B cell (primary cell): ENCODE measurements at regions not wholly inside any gene's neighbourhood (a gene's known extent, or its start where the extent isn't known, plus 50 kb on each side); places are given as distances from the start of the nearest gene placed in this dataset.

Experiments used
- ATAC-seq: fragments of 200-7000 bp; cut with Tn5 transposase; one replicate; pipeline ENCODE4 v1.10.0; 2021; ENCODE audit warnings: low read depth, mild to moderate bottlenecking, moderate number of reproducible peaks, moderate library complexity
- CTCF ChIA-PET: fragments of 350-600 bp; sonication (Branson Sonifier 250); formaldehyde crosslinking; loops from one replicate; lab custom pipeline; 2021; ENCODE audit warnings: antibody characterized with exemption, inconsistent platforms; lab: Charles Lee
- POLR2A ChIA-PET: fragments of 350-600 bp; sonication (Branson Sonifier 250); formaldehyde crosslinking; loops from one replicate; lab custom pipeline; 2021; ENCODE audit warnings: antibody characterized with exemption; lab: Charles Lee
- DNase-seq: peaks from one replicate; pipeline ENCODE4 v3.0.0; 2013
- H2AFZ ChIP-seq: 2 replicates; pipeline ENCODE4 v1.6.1; 2012; ENCODE audit warnings: mild to moderate bottlenecking, low read depth, low read length; ENCODE audit not compliant: insufficient read depth, poor library complexity, severe bottlenecking
- H3K27ac ChIP-seq, 2 donors: 1 replicate in 1 of 2; 2 replicates in 1 of 2; pipeline ENCODE4 v1.5.1; 2012 to 2013; ENCODE audit warnings: low read length in 2 of 2, mild to moderate bottlenecking in 2 of 2, moderate library complexity in 1 of 2
- H3K27me3 ChIP-seq, 4 experiments: fragments of 200-600 bp in 1 of 4; sonication (generic) in 1 of 4; replicated peaks in 1 of 4; 1 replicate in 2 of 4; 2 replicates in 2 of 4; pipeline versions ENCODE4 v1.6.1 to v1.7.0; 2013 to 2016; ENCODE audit warnings: low read length in 3 of 4, mild to moderate bottlenecking in 2 of 4, mixed read lengths in 1 of 4, moderate library complexity in 1 of 4; ENCODE audit not compliant: insufficient read depth in 4 of 4, control insufficient read depth in 3 of 4; ENCODE audit errors: control extremely low read depth in 1 of 4
- H3K36me3 ChIP-seq, 2 experiments: replicated peaks in 1 of 2; 1 replicate in 1 of 2; 2 replicates in 1 of 2; pipeline versions ENCODE4 v1.6.1 to v1.7.1; 2013; ENCODE audit warnings: low read length in 1 of 2; ENCODE audit not compliant: insufficient read depth in 2 of 2, control insufficient read depth in 1 of 2; ENCODE audit errors: control extremely low read depth in 1 of 2, extremely low read depth in 1 of 2
- H3K4me1 ChIP-seq, 2 donors: fragments of 200-600 bp in 1 of 2; sonication (generic) in 1 of 2; 1 replicate in 1 of 2; 2 replicates in 1 of 2; pipeline versions ENCODE4 v1.5.1 to v1.6.1; 2013 to 2017; ENCODE audit warnings: low read length in 2 of 2; ENCODE audit not compliant: control insufficient read depth in 2 of 2, insufficient read depth in 2 of 2
- H3K4me2 ChIP-seq: replicated peaks from 2 replicates; pipeline ENCODE3; 2012; ENCODE audit warnings: mild to moderate bottlenecking, low read depth, low read length; ENCODE audit not compliant: poor library complexity, severe bottlenecking
- H3K4me3 ChIP-seq, 5 experiments: fragments of 200-600 bp in 1 of 5; sonication (generic) in 1 of 5; 1 replicate in 3 of 5; 2 replicates in 2 of 5; pipeline versions ENCODE4 v1.5.1 to v1.7.0; 2011 to 2016; ENCODE audit warnings: low read length in 4 of 5, mild to moderate bottlenecking in 4 of 5, low read depth in 2 of 5, control low read depth in 1 of 5, moderate library complexity in 1 of 5; ENCODE audit not compliant: insufficient read depth in 1 of 5; ENCODE audit errors: control extremely low read depth in 1 of 5, extremely low read depth in 1 of 5
- H3K79me2 ChIP-seq: fragments of 200-600 bp; sonication (generic); one replicate; pipeline ENCODE4 v1.6.0; 2016; ENCODE audit warnings: low read length; ENCODE audit not compliant: control insufficient read depth, insufficient read depth
- H3K9ac ChIP-seq: fragments of 200-600 bp; sonication (generic); 2 replicates; pipeline ENCODE4 v1.6.1; 2017; ENCODE audit warnings: mild to moderate bottlenecking, low read length, moderate library complexity
- H3K9me3 ChIP-seq, 3 donors: one replicate each; pipeline versions ENCODE4 v1.6.1 to v1.7.1; 2013; ENCODE audit warnings: low read length in 2 of 3; ENCODE audit not compliant: control insufficient read depth in 2 of 3, insufficient read depth in 1 of 3; ENCODE audit errors: control extremely low read depth in 1 of 3
- H4K20me1 ChIP-seq: 2 replicates; pipeline ENCODE4 v1.6.0; 2012; ENCODE audit warnings: mild to moderate bottlenecking, low read length; ENCODE audit not compliant: insufficient read depth, control insufficient read depth, poor library complexity, severe bottlenecking
- H3K27ac Mint-ChIP-seq: one replicate; pipeline ENCODE4 v1.8.0; 2021; ENCODE audit warnings: mixed read lengths
- H3K27me3 Mint-ChIP-seq: one replicate; pipeline ENCODE4 v1.8.0; 2021; ENCODE audit warnings: mixed read lengths
- H3K4me1 Mint-ChIP-seq: one replicate; pipeline ENCODE4 v1.8.0; 2021; ENCODE audit warnings: mixed read lengths
- H3K4me3 Mint-ChIP-seq: one replicate; pipeline ENCODE4 v1.8.0; 2021; ENCODE audit warnings: mixed read lengths
- H3K9me3 Mint-ChIP-seq: one replicate; pipeline ENCODE4 v1.8.0; 2022; ENCODE audit warnings: mixed read lengths; ENCODE audit not compliant: insufficient read depth
- CTCF ChIP-seq: fragments of 200-600 bp; IDR thresholded peaks from one replicate; pipeline ENCODE4 v1.8.0; 2022; ENCODE audit warnings: antibody characterized with exemption, mild to moderate bottlenecking
- EZH2 ChIP-seq: IDR thresholded peaks from 2 replicates; pipeline ENCODE4 v1.6.1; 2012; ENCODE audit warnings: borderline replicate concordance, low read depth, mild to moderate bottlenecking, moderate library complexity, low read length; ENCODE audit not compliant: insufficient read depth, poor library complexity, severe bottlenecking
- WGBS: methylation state at CpG from one replicate; pipeline ENCODE4 v1.1.5; 2013; ENCODE audit warnings: missing lambda C conversion rate; ENCODE audit not compliant: insufficient coverage; 5-methylcytosine and 5-hydroxymethylcytosine counted together
- intact Hi-C: fragments of 100-400 bp; cut with micrococcal nuclease; formaldehyde crosslinking; loops from one replicate; pipeline ENCODE4 v1.10.0; 2022

DNA sequence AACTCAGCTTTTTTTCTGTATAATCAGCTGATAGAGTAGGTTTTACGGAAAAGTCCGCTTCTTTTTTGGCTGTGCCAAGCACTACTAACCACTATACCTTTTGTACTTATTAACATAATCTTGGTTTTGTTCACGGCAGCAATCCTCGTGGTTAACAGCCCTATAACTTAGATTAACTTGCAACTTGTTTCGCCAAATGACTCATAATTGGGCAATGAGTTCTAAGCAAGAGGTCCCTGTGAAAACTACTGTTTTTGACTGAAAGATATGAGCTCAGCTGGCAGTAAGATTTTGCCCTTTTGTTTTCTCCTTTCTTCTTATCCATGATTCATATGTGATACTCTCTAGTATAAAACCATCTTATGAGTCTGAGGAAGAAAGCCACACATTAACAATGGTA lies 345.0 kb upstream of the PCDH15 start:
- no peak overlapping the region for H3K4me3 Mint-ChIP-seq

DNA sequence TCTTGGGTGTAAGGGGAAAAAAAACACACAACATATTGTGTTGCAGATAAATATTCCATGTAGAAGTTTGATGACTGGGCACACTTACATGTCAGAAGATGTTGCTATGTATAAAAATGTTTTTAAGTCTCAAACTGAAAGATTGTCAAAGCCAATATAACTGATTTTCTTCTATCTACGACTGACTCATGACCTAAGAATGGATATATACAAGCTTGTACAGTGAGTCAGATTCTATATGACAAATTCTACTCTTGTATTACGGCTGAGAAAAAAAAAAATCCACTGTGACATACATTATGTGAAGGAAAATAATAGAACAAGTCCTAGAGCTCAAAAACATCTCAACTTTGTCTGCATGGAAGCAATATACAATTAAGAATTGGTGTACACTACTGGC lies 343.0 kb upstream of the PCDH15 start:
- no peaks in the 10 kb centered on the region for H3K9me3 ChIP-seq
- no peak overlapping the region for H3K27ac ChIP-seq
- ATAC-seq = no peak
- WGBS = no CpG with 5 or more reads among the region's 2 CpGs
- H3K4me2 ChIP-seq = no peak overlapping the region
- H3K9ac ChIP-seq = no peak overlapping the region
- no peaks in the 10 kb centered on the region for H3K27me3 ChIP-seq
- no peak for TF ChIP-seq EZH2
- TF ChIP-seq CTCF = no peak
- CTCF ChIA-PET = no interaction called here
- H2AFZ ChIP-seq = no peak overlapping the region
- Mint-ChIP-seq H3K9me3 (no peaks in the 10 kb centered on the region), H3K4me3 (no peak overlapping the region), H3K27ac (no peak overlapping the region), H3K4me1 (no peaks in the 10 kb centered on the region), H3K27me3 (no peaks in the 10 kb centered on the region)
- no peak for DNase-seq
- H3K4me3 ChIP-seq = no peak overlapping the region
- H3K4me1 ChIP-seq = no peaks in the 10 kb centered on the region
- intact Hi-C loops = no loop called here
- no peaks in the 10 kb centered on the region for H3K79me2 ChIP-seq
- H3K36me3 ChIP-seq = no peaks in the 10 kb centered on the region
- no peaks in the 10 kb centered on the region for H4K20me1 ChIP-seq
- POLR2A ChIA-PET = no interaction called here

More for the DNA sequence above, 345.0 kb upstream of the PCDH15 start:
- Mint-ChIP-seq H3K4me1 (no peaks in the 10 kb centered on the region), H3K27me3 (no peaks in the 10 kb centered on the region), H3K27ac (no peak overlapping the region), H3K9me3 (no peaks in the 10 kb centered on the region)
- TF ChIP-seq EZH2 (no peak), CTCF (no peak)
- no peak overlapping the region for H3K27ac ChIP-seq
- no peak overlapping the region for H3K4me3 ChIP-seq
- POLR2A ChIA-PET = no interaction called here
- CTCF ChIA-PET = no interaction called here
- H3K9me3 ChIP-seq = no peaks in the 10 kb centered on the region
- H3K9ac ChIP-seq = no peak overlapping the region
- H3K4me2 ChIP-seq = no peak overlapping the region
- no peaks in the 10 kb centered on the region for H3K27me3 ChIP-seq
- no peaks in the 10 kb centered on the region for H3K79me2 ChIP-seq
- no peaks in the 10 kb centered on the region for H3K4me1 ChIP-seq
- no peak overlapping the region for H2AFZ ChIP-seq
- 60% methylated on average over 2 of the region's 5 CpGs for WGBS
- no peaks in the 10 kb centered on the region for H3K36me3 ChIP-seq
- DNase-seq (no peak), ATAC-seq (no peak)
- H4K20me1 ChIP-seq = no peaks in the 10 kb centered on the region
- intact Hi-C loops = no loop called here
